MM.1S (cell line): ENCODE measurements at regions not wholly inside any gene's neighbourhood (a gene's known extent, or its start where the extent isn't known, plus 50 kb on each side); places are given as distances from the start of the nearest gene placed in this dataset.

Experiments used
- DNase-seq: peaks from one replicate; pipeline ENCODE4 v3.0.0-alpha.2; 2015
- H2AFZ ChIP-seq: fragments of 300-600 bp; sonication (generic); 2 replicates; pipeline ENCODE4 v1.6.0; 2016; ENCODE audit warnings: antibody characterized with exemption, low read length
- H3F3A ChIP-seq: fragments of 300-600 bp; sonication (generic); 2 replicates; pipeline ENCODE4 v1.6.1; 2016; ENCODE audit warnings: mild to moderate bottlenecking, antibody characterized with exemption, low read length, moderate library complexity, mixed read lengths; ENCODE audit not compliant: insufficient read depth
- H3K27ac ChIP-seq: fragments of 300-600 bp; sonication (generic); 2 replicates; pipeline ENCODE4 v1.5.1; 2016; ENCODE audit warnings: mild to moderate bottlenecking, low read length
- H3K27me3 ChIP-seq: fragments of 300-600 bp; sonication (generic); replicated peaks from 2 replicates; pipeline ENCODE4 v1.6.0; 2016; ENCODE audit warnings: low read length; ENCODE audit not compliant: insufficient read depth
- H3K36me3 ChIP-seq: fragments of 300-600 bp; sonication (generic); replicated peaks from 2 replicates; pipeline ENCODE4 v1.6.1; 2016; ENCODE audit warnings: mild to moderate bottlenecking, low read length, mixed read lengths; ENCODE audit not compliant: insufficient read depth
- H3K4me1 ChIP-seq: fragments of 300-600 bp; sonication (generic); 2 replicates; pipeline ENCODE4 v1.6.1; 2016; ENCODE audit warnings: low read length, mixed read lengths
- H3K4me2 ChIP-seq: fragments of 300-600 bp; sonication (generic); 2 replicates; pipeline ENCODE4 v1.6.0; 2016; ENCODE audit warnings: low read depth, low read length
- H3K4me3 ChIP-seq: fragments of 300-600 bp; sonication (generic); 2 replicates; pipeline ENCODE4 v1.5.1; 2016; ENCODE audit warnings: low read length, mixed read lengths
- H3K79me2 ChIP-seq: fragments of 300-600 bp; sonication (generic); 2 replicates; pipeline ENCODE4 v1.6.1; 2016; ENCODE audit warnings: mixed run types, low read length, mixed read lengths
- H3K9ac ChIP-seq: fragments of 300-600 bp; sonication (generic); 2 replicates; pipeline ENCODE4 v1.6.1; 2016; ENCODE audit warnings: low read length, mixed read lengths
- H3K9me2 ChIP-seq: fragments of 300-600 bp; sonication (generic); replicated peaks from 2 replicates; pipeline ENCODE4 v1.6.1; 2016; ENCODE audit warnings: mild to moderate bottlenecking, low read length, mixed read lengths; ENCODE audit not compliant: insufficient read depth
- H3K9me3 ChIP-seq: fragments of 300-600 bp; sonication (generic); replicated peaks from 2 replicates; pipeline ENCODE4 v1.6.1; 2016; ENCODE audit warnings: mild to moderate bottlenecking, low read length, mixed read lengths; ENCODE audit not compliant: insufficient read depth
- H4K20me1 ChIP-seq: fragments of 300-600 bp; sonication (generic); 2 replicates; pipeline ENCODE4 v1.6.1; 2016; ENCODE audit warnings: mild to moderate bottlenecking, low read length, moderate library complexity, mixed read lengths; ENCODE audit not compliant: insufficient read depth
- CTCF ChIP-seq: fragments of 300-600 bp; sonication (generic); IDR thresholded peaks from 2 replicates; pipeline ENCODE4 v1.5.1; 2016; ENCODE audit warnings: antibody characterized with exemption, low read length, mixed read lengths
- EZH2 ChIP-seq: fragments of 300-600 bp; sonication (generic); optimal IDR thresholded peaks from 2 replicates; pipeline ENCODE3; 2017; ENCODE audit warnings: low read depth, mild to moderate bottlenecking, antibody characterized with exemption, low read length, mixed read lengths
- EZH2phosphoT487 ChIP-seq: fragments of 300-600 bp; sonication (generic); IDR thresholded peaks from 2 replicates; pipeline ENCODE4 v1.6.1; 2018; ENCODE audit warnings: antibody characterized with exemption, low read length

- no peaks in the 10 kb centered on the region for H3K36me3 ChIP-seq
- no peak overlapping the region for H3K9ac ChIP-seq
- H2AFZ ChIP-seq: no peak overlapping the region
- DNase-seq: no peak
- no peaks in the 10 kb centered on the region for H3K9me3 ChIP-seq
- H3K27me3 ChIP-seq: no peaks in the 10 kb centered on the region
- H3K79me2 ChIP-seq: no peaks in the 10 kb centered on the region
- H3K4me2 ChIP-seq: no peak overlapping the region
- no peaks in the 10 kb centered on the region for H3K9me2 ChIP-seq
- TF ChIP-seq CTCF: no peak
- no peak for TF ChIP-seq EZH2phosphoT487
- TF ChIP-seq EZH2: no peak
- no peaks in the 10 kb centered on the region for H4K20me1 ChIP-seq
- H3F3A ChIP-seq: no peaks in the 10 kb centered on the region
- no peak overlapping the region for H3K27ac ChIP-seq
- H3K4me1 ChIP-seq: no peaks in the 10 kb centered on the region
- H3K4me3 ChIP-seq: no peak overlapping the region
Measured at GRCh38 chr6:12439296-12439695, 149.1 kb downstream of the EDN1 start.

GRCh38 chr6:12440981-12441380 lies 150.8 kb downstream of the EDN1 start:
- no peak overlapping the region for H3K4me3 ChIP-seq
- H3K27ac ChIP-seq: no peak overlapping the region
- H4K20me1 ChIP-seq: no peaks in the 10 kb centered on the region
- no peaks in the 10 kb centered on the region for H3F3A ChIP-seq
- no peaks in the 10 kb centered on the region for H3K27me3 ChIP-seq
- H3K4me2 ChIP-seq: no peak overlapping the region
- H3K9me3 ChIP-seq: no peaks in the 10 kb centered on the region
- H3K36me3 ChIP-seq: no peaks in the 10 kb centered on the region
- no peak overlapping the region for H3K9ac ChIP-seq
- H2AFZ ChIP-seq: no peak overlapping the region
- H3K79me2 ChIP-seq: no peaks in the 10 kb centered on the region
- H3K4me1 ChIP-seq: no peaks in the 10 kb centered on the region
- TF ChIP-seq CTCF (no peak), EZH2 (no peak), EZH2phosphoT487 (no peak)
- no peaks in the 10 kb centered on the region for H3K9me2 ChIP-seq
- DNase-seq: no peak

GRCh38 chr6:12442455-12442854 lies 152.3 kb downstream of the EDN1 start:
- TF ChIP-seq EZH2phosphoT487: no peak
- no peak for TF ChIP-seq CTCF
- TF ChIP-seq EZH2: no peak
- H3K4me2 ChIP-seq: no peak overlapping the region

GRCh38 chr6:12446394-12446793 lies 156.2 kb downstream of the EDN1 start:
- H3F3A ChIP-seq: no peaks in the 10 kb centered on the region
- TF ChIP-seq CTCF (no peak), EZH2 (no peak), EZH2phosphoT487 (no peak)
- no peak overlapping the region for H3K4me3 ChIP-seq

More at GRCh38 chr6:12442455-12442854, 152.3 kb downstream of the EDN1 start:
- H3K27me3 ChIP-seq: no peaks in the 10 kb centered on the region
- H3K36me3 ChIP-seq: no peaks in the 10 kb centered on the region
- H3K27ac ChIP-seq: no peak overlapping the region
- H3K9ac ChIP-seq: no peak overlapping the region
- H4K20me1 ChIP-seq: no peaks in the 10 kb centered on the region
- H3K9me3 ChIP-seq: no peaks in the 10 kb centered on the region
- no peaks in the 10 kb centered on the region for H3F3A ChIP-seq
- no peaks in the 10 kb centered on the region for H3K9me2 ChIP-seq
- no peak overlapping the region for H2AFZ ChIP-seq
- H3K4me3 ChIP-seq: no peak overlapping the region
- no peaks in the 10 kb centered on the region for H3K79me2 ChIP-seq
- no peak for DNase-seq
- H3K4me1 ChIP-seq: no peaks in the 10 kb centered on the region

More at GRCh38 chr6:12446394-12446793, 156.2 kb downstream of the EDN1 start:
- Histone ChIP-seq H3K9ac (no peak overlapping the region), H3K4me1 (no peaks in the 10 kb centered on the region), H2AFZ (no peak overlapping the region), H3K79me2 (no peaks in the 10 kb centered on the region), H3K36me3 (no peaks in the 10 kb centered on the region), H3K4me2 (no peak overlapping the region), H4K20me1 (no peaks in the 10 kb centered on the region), H3K27ac (no peak overlapping the region), H3K9me2 (no peaks in the 10 kb centered on the region), H3K9me3 (no peaks in the 10 kb centered on the region), H3K27me3 (no peaks in the 10 kb centered on the region)
- no peak for DNase-seq
